H1 (cell line): ENCODE measurements at regions not wholly inside any gene's neighbourhood (a gene's known extent, or its start where the extent isn't known, plus 50 kb on each side); places are given as distances from the start of the nearest gene placed in this dataset.

Source experiments
- POLR2A ChIP-seq, 2 experiments: IDR thresholded peaks; 1 replicate in 1 of 2; 2 replicates in 1 of 2; pipeline ENCODE4 v1.6.1; 2011; ENCODE audit warnings: low read depth in 2 of 2, low read length in 2 of 2, mild to moderate bottlenecking in 2 of 2; ENCODE audit errors: control extremely low read depth in 1 of 2
- USF2 ChIP-seq: IDR thresholded peaks from 2 replicates; pipeline ENCODE4 v1.6.1; 2011; ENCODE audit warnings: low read length, improper control_type of control experiment

GRCh38 chr12:77166696-77167095, 101.3 kb upstream of the E2F7 start:
- TF ChIP-seq POLR2A (IDR thresholded peaks at IDR 0.05; ENCODE audit: control extremely low read depth in 1 of 2, low read depth in 2 of 2, low read length in 2 of 2) = no peak
- TF ChIP-seq USF2 = no peak
